HG03045 (cell line): ENCODE measurements at regions not wholly inside any gene's neighbourhood (a gene's known extent, or its start where the extent isn't known, plus 50 kb on each side); places are given as distances from the start of the nearest gene placed in this dataset.

Experiments
- ATAC-seq: cut with Tn5 transposase; IDR thresholded peaks from one replicate; pipeline ENCODE4 v1.9.1; 2021; ENCODE audit warnings: mild to moderate bottlenecking, moderate library complexity; ENCODE audit not compliant: unreplicated experiment

DNA sequence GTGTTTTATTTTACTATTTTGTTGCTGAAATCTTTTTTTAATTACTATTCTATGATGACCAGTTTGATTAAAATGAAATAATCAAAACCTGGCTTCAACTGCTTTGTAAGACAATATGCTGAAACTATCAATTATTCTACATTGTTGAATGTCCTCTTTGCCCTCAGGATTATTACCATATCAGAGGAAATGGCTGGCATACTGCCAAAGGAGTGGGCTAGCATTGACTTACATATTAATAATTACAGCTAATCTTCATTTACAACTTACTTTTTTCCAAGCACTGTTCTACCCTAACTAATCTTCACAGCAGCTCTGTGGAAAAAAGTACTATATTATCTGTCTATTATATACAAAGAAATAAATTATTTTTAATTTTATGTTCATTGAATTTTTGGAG lies 560.5 kb downstream of the BCKDHB start:
- no peak for ATAC-seq

DNA sequence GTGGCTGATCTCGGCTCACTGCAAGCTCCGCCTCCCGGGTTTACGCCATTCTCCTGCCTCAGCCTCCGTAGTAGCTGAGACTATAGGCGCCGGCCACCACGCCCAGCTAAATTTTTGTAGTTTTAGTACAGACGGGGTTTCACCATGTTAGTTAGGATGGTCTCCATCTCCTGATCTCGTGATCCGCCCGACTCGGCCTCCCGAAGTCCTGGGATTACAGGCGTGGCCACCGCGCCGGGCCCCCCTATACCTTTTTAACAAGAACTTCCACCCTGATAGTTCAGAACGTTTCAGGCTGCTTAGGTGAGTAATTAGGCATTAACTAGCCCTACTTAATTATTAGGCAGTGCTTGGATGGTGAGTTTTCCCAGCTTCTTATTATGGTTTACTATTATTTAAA lies 552.5 kb downstream of the BCKDHB start:
- ATAC-seq, result no peak

DNA sequence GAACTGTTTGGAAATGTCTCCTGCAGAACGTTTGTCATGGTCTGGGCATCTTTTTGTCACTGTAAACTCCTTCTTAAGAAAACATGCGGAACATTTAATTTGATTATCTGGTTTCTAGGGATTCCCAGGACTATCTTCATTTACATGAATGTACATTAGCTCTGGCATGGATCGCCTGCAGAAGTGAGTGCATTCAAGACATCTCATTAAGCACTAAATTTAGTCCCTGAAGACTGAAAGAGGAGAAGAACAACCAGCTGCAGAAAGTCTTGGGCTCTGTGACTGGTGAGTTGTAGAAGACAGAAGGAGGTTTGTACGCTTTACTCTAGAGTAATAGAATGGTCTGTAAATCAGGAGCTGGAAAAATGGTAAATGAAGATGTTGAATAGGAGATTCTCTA lies 540.7 kb downstream of the BCKDHB start:
- no peak for ATAC-seq

DNA sequence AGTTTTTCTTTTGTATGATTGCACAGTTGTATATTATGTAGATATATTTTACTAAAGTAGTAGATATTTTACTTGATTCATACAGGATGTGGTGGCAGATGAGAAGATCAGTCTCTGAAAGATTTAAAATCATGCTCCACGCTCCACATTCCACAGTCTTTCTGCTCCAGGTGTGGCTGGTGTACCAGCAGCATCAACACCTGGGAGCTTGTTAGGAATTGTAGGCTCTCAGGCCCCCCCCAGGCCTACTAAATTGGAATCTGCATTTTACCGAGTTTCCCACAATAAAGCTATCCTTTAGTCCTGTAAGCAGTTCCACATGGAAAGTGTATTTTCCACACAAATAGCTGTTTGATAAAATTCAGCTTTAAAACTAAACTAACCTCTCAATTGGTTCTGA lies 537.4 kb downstream of the BCKDHB start:
- ATAC-seq, result no peak

DNA sequence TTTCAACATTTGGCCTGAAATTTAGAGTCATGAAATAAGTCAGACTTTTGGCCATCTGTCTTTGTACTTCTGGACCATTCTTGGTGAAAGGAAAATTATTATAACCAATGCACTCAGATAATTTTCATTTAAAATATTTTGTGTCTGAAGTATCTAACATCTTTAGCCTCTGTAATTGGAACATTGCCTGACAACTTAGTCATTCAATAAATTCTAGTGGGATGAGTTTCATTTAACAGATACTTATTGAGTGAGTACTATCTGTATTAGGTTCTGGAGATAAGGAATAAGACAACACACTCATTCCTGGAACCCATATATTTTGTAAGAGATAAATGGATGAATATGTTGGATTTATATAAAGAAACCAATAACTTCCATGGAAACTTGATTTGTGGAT lies 536.0 kb downstream of the BCKDHB start:
- no peak for ATAC-seq

DNA sequence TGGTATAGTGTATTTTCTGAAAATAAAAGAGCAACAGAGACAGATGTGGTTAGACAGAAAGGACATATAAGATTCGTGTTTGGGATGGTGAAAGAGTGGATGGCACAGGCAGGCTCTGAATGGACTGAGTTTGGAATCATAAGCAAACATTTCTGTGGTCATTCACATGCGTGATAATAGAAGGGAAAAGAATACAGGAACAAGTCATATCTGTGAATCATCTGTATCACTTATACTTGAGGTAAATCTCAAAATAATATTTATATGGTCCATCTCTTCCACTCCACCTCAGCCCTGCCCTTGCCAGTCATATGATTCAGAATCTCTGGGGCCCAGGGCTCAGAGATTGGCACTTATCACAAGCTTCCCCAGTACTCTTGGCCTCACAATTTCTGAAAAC lies 535.1 kb downstream of the BCKDHB start:
- ATAC-seq, result no peak

DNA sequence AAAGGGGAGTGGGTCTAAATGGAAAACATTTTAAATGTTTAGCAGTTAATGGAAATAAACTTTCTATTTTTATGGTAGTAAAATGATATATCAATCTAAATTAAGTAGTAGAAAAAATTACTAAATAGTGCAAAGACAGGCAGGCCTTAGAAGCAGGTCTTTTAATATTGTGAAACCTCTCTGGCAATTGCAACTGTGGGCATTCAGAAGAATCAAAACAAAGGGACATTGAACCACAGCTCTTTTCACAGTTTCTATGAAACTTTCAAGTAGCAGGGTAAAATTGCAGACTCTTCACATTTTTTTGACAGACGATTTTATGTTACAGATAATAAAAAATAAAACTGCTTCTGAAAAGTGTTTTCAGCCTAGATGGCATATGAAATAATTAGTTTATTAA lies 533.7 kb downstream of the BCKDHB start:
- no peak for ATAC-seq

DNA sequence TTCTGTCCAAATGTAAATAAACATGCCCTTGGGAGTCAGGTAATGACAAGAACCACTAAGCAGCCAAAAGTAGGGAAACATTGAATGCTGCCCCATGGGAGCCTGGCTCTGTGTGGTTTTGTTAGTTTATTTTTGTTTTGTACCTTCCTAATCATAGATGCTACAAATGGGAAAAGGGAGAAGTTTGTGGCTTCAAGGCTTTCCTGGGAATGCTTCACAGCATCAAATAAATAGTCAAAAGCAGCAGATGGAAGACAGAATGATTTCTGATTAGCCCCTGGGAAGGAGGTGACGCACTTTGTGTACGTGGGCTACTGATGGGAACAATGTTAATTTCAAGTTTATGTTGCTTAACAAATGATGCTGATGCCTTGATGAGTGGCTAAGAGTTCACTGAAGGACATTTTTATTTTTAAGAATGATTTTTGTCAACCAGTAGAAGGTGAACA lies 532.7 kb downstream of the BCKDHB start:
- ATAC-seq, result no peak

DNA sequence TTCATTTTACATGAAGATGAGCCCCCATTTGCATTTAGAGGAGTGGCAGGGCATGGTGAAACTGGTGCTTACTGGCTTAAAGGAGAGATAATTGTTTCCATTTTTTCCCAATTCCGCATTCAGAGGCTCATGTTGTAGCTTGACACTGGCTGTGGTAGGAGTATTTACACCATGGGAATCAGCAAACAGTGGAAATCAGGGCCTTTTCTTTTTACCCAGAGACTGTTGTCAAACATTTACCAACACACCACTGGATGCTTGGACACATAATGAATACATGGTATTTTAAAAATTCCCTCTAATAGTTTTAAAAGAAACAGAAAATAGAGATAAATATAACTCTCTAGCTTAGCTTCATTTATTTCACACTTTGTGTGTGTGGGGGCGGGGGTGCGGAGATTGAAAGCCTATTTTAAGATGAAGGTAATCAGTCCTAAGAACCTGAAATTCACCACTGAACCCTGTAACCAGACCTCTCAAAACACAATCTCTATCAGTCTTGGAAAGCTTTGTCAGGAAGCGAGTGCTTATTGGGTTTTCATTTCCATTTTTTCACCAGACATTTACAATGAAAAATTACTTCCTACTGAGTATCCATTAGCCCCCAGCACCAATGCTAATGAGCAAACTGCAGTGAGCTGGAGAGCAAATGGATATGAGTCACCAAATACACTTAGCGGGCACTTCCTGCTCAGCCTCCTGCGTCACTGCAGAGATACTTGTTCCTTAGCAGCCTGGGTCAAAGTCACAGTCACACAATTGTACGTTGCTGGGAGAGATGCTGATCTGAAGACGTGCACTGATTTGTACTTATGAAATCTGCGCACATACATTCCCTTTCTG lies 532.0 kb downstream of the BCKDHB start:
- ATAC-seq, result peak; percentile 60

DNA sequence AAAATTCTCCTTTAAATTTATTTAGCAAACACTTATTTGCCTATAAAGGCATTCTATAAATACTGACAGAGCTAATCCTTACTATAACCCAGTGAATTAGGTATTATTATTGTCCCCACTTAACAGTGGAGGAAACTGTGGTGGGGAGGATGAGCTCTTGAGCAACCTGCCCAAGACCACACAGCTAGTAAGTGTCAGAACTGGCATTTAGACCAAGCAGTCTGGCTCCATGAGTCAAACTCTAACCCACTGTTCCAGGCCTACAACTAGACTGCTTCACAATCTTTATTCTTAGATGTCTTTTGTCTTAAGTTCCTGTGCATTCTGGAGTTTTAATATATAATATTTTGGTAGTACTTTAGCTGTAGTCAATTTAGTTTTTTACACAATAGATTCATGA lies 530.8 kb downstream of the BCKDHB start:
- ATAC-seq, result no peak

DNA sequence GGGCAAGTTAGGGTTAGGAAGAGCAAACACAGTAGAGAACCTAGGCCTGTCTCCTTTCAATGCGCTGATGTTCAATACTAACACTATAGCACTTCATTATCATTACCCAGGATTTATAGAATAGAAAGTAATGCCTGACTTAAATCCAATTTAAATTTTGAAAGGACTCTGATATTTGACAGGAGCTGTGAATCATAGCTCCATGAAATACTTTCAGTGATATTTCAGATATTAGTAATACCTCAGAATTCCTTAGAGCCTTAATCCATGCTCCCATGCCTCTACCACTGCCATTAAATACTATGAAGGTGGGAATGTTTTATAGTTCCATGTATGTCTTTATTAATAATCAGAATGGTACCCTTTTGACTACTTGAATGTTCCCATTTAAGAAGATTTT lies 530.2 kb downstream of the BCKDHB start:
- no peak for ATAC-seq

DNA sequence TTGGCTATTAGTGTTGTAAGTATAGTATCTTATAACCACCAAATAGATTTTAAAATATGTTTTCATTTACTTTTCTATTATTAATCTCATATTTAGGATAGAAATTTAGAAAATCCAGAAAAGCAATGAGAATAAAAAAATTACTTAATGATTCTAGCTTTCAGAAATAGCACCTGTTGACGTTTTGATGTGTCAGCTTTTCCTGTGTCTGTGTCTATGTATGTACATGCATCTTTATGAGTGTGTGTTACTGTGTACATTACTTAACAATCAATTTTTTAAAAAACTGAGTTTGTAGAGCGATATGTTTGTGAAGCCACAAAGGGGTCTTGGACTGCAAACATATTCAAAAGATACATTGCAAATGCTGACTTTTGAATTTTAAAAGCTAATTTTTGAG lies 526.9 kb downstream of the BCKDHB start:
- ATAC-seq, result no peak

DNA sequence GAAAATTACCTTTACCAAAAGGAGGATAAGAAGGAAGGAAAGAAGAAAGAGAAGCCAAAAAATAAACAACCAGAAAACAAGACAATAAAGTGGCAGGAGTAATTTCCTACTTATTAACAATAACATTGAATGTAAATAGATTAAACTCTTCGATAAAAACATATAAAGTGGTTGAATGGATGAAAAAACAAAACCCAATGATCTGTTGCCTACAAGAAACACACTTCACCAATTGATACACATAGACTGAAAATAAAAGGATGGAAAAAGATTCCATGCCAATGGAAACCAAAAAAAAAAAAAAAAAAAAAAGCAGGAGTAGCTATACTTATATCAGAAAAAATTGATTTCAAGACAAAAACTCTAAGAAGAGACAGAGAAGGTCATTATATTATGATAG lies 518.9 kb downstream of the BCKDHB start:
- no peak for ATAC-seq

DNA sequence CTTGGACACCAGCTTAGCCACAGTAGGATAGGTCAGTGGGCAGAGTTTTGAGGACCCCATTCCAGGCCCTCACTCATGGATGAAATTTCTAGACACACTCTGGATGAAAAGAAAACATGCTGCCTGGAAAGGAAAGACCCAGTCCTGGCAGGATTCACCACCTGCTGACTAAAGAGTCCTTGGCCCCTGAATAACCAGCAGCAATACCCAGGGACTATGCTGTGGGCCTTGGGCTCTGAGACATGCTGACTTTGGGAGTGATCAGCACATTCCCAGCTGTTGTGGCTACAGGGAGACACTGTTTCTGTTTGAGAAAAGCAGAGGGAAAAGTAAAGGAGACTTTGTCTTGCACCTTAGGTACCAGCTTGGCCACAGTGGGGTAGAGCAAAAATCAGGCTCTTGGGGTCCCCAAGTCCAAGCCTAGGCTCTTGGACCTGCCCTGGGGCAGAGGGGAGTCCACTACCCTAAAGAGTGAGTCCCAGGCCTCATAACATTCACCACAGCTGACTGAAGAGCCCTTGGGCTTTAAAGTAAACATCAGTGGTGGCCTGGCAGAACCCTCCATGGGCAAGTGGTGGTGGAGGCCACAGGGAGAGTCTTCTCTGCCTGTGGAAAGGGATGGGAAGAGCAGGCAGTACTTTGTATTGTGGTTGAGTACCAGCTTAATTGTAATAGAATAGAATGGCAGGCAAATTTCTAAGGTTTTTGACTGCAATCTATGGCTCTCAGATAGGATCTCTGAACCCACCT lies 516.8 kb downstream of the BCKDHB start:
- no peak for ATAC-seq

DNA sequence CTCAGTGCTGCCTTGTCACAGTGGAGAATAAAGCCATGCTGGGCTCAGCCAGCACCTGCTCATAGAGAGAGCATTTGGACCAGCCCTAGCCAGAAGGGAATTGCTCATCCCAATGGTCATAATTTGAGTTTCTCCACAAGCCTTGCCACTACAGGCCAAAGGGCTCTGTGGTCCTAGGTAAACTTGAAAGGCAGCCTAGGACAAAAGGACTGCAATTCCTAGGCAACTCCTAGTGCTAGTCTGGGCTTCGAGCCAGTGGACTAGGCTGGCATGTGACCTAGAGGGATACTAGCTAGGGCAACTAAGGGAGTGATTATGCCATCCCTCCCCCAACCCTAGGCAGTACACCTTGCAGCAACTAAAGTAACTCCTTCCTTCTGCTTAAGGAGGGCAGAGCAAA lies 516.2 kb downstream of the BCKDHB start:
- no peak for ATAC-seq

DNA sequence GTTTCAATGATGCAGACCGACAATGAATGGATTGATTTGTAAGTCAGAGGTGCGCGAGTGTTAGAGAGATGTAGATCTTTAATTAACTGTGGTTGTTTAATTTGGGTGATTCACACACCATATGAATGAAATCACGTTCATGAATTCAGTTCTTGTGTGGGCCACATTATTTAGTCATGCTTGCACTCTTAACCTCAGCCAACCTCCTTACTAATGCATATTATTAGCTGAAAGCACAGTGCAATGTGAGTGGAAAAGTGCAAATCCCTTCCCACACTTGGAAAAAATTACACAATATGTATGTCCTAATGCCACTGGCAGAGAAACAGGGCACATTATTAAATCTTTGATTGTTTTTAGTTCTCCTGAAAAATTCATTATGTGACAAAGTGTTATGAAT lies 512.5 kb downstream of the BCKDHB start:
- no peak for ATAC-seq

DNA sequence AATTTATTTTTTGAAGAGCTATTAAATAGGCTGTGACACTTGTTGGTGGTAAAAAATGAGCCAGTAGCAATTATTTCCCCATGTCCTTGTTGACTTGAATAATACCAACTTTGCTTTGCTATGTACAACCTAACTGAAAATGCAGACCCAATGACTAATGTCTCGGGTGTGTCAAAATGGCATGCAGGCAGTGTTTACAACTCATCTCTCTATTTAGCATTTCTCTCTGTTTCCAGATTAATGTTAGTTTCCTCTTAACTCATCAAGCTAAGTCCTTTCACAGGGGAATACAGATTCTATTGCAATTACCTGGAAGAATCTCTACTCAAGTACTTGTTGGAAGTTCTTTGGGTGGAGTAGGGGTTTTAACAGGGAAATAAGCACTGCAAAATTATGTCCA lies 504.4 kb downstream of the BCKDHB start:
- ATAC-seq, result no peak

DNA sequence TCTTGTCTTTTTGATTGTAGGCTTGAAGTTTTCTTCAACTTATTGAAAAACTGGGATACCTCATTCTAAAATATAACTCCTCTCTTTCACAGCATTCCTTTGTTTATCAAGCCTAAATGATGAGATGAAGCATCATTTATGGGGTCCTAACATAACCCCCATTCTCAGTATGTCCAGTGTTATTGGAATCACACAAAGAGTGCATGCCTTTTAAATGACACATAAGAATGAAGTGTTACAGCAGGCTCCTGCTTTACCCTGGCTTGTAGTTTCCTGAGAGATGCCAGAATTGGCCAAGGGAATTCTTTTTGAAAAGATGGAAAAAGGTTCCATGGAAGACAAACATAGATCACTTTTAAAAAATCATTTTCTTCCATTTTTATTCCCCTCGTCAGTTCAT lies 502.4 kb downstream of the BCKDHB start:
- ATAC-seq, result no peak

DNA sequence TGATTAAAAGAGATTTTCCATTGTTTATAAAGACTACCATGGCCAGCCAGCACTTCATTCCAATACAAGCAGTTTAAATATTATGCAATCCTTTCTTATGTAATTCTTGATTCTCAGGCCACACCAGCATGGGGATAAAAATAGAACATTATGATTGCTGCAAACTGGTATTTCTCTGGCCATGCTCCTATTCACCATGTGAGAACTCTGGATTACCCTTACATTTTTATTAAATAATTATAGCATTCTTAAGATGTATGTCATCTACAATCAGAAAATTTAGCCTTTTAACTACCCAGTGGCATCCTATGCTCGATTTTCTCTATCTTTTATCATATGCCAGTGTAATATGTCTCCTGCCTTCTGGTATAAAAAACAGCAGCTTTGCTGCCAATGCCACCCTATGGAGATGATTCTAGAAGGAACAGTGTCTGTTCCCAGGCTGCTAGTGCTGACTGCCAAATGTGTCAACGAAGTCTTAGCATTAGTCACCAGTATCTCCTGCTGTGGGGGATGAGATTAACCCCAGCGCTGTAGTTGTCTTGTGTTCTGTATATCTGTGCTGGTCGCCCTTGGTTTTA lies 501.4 kb downstream of the BCKDHB start:
- ATAC-seq, result no peak

DNA sequence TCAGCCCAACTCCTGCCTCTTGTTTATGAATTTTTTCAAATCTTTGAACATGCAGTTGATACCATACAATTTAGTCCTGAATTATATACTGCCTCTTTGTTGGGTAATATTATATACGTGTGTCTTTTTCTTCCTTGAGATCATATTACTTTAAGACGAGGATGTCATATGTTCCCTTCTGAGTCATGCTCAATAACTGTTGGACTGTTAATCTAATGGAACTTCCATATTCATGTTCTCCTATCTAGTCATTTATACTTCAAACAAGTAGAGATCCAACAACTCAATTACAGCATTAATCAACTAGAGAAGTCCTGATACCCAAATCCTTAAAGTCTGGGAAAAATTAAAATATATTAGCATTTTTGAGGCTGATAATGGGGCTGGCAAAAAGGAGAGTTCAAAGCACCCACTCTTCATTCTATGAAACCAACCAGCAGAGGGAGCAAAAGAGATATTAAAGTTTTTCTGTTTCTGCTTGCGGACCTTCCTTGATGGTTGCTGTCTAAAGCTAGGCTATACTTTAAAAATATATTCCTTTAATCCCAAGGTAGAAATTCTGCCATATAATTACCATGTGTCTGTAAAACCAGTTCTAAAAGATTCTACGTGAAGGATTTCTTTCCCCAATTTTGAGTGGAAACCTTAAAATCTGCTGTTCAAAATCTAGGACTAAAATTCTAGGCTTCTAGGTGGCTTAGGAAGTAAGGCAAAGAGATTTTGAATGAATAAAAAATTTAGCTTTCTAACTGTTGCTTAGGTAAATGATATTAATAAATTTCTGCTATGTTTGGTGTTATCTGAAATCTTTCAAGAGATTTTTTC lies 498.9 kb downstream of the BCKDHB start:
- ATAC-seq, result no peak

DNA sequence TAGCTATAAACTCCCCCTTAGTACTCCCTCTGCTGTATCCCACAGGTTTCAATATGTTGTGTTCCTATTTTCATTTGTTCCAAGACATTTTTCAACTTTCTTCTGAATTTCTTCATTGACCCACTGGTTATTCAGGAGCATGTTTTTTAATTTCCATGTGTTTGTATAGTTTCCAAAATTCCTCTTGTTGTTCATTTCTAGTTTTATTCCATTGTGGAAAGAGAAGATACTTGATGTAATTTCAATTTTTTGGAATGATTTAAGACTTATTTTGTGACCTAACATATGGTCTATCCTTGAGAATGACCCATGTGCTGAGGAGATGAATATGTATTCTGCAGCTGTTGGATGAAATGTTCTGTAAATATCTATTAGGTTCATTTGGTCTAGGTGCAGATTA lies 497.2 kb downstream of the BCKDHB start:
- ATAC-seq, result no peak
